ENCODE measurements at regions not wholly inside any gene's neighbourhood (a gene's known extent, or its start where the extent isn't known, plus 50 kb on each side); places are given as distances from the start of the nearest gene placed in this dataset.

DNA sequence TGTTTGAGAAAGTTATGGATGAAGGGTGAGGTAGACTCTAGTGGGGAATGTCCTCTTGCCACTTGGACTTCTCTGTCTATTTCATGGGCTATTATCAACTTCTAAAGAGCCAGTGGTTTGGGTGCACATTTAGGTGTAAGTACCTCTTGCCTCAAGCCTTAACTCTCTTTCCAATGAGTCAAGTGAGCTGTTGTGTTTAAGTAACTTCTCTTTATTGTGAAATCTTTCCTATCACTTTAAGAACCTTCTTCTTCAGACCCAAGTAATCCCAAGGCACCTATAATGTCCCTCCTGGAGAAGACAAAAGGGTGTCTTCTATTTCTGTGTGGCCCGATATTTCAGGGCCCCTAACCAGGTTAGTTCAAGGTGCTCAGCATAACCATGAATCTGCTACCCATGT, 90.5 kb upstream of the VPREB1 start:
- no peak for TF ChIP-seq POLR2A (IDR thresholded peaks at IDR 0.05)
- no peak for TF ChIP-seq CTCF (IDR thresholded peaks at IDR 0.05)

Measured in sigmoid colon (tissue), 3 donors.